HepG2 (cell line): ENCODE measurements at regions not wholly inside any gene's neighbourhood (a gene's known extent, or its start where the extent isn't known, plus 50 kb on each side); places are given as distances from the start of the nearest gene placed in this dataset.

Experiments used
- CEBPB ChIP-seq: IDR thresholded peaks from 2 replicates; pipeline ENCODE4 v1.6.1; 2011; ENCODE audit warnings: low read depth, low read length, improper control_type of control experiment, borderline replicate concordance
- CTCF ChIP-seq: sonication (generic); formaldehyde crosslinking; IDR thresholded peaks from 2 replicates; pipeline ENCODE4 v1.5.0; 2020; ENCODE audit warnings: mild to moderate bottlenecking, missing genetic modification reagents, moderate library complexity
- MXI1 ChIP-seq: IDR thresholded peaks from 3 replicates; pipeline ENCODE4 v1.6.1; 2012; ENCODE audit warnings: low read depth, low read length, inconsistent platforms, borderline replicate concordance
- POLR2A ChIP-seq, 2 experiments: IDR thresholded peaks; 2 replicates each; pipeline ENCODE4 v1.6.1; 2011; ENCODE audit warnings: low read depth in 2 of 2, low read length in 2 of 2, mild to moderate bottlenecking in 1 of 2, moderate library complexity in 1 of 2; ENCODE audit not compliant: insufficient read depth in 1 of 2
- POLR2AphosphoS5 ChIP-seq: IDR thresholded peaks from 2 replicates; pipeline ENCODE4 v1.6.1; 2012; ENCODE audit warnings: low read depth, low read length
- TRAFD1 ChIP-seq: sonication (generic); formaldehyde crosslinking; IDR thresholded peaks from 2 replicates; pipeline ENCODE4 v1.5.1; 2020; ENCODE audit warnings: missing genetic modification reagents, mild to moderate bottlenecking, borderline replicate concordance
- ZNF232 ChIP-seq: sonication (generic); formaldehyde crosslinking; IDR thresholded peaks from 2 replicates; pipeline ENCODE4 v1.4.0; 2020; ENCODE audit warnings: missing genetic modification reagents, borderline replicate concordance
- ZNF263 ChIP-seq: sonication (generic); formaldehyde crosslinking; IDR thresholded peaks from 2 replicates; pipeline ENCODE4 v1.4.0; 2020; ENCODE audit warnings: missing genetic modification reagents
- ZNF724P ChIP-seq: sonication (generic); formaldehyde crosslinking; IDR thresholded peaks from 2 replicates; pipeline ENCODE4 v1.8.0; 2022; ENCODE audit warnings: missing genetic modification reagents, borderline replicate concordance

GRCh38 chr18:75133721-75134610 is 75.0 kb downstream of the PTGR3 start:
- TF ChIP-seq MXI1, result no peak
- TF ChIP-seq POLR2A (IDR thresholded peaks at IDR 0.05; ENCODE audit: insufficient read depth in 1 of 2, low read depth in 2 of 2, low read length in 2 of 2), result no peak
- TF ChIP-seq CEBPB, result no peak
- no peak for TF ChIP-seq CTCF (CRISPR knock-in tag)
- no peak for TF ChIP-seq ZNF232
- no peak for TF ChIP-seq ZNF724P (CRISPR knock-in tag)
- no peak for TF ChIP-seq ZNF263 (CRISPR knock-in tag)
- no peak for TF ChIP-seq POLR2AphosphoS5
- no peak for TF ChIP-seq TRAFD1
